Peyer's patch (tissue), 4 donors: ENCODE measurements at regions not wholly inside any gene's neighbourhood (a gene's known extent, or its start where the extent isn't known, plus 50 kb on each side); places are given as distances from the start of the nearest gene placed in this dataset.

Experiments used
- CTCF ChIP-seq, 6 experiments: fragments of 450-650 bp in 4 of 6; fragments of 200-600 bp in 2 of 6; sonication (generic) in 1 of 6; IDR thresholded peaks; one replicate each; pipeline ENCODE4 v1.5.1; 2017 to 2019; ENCODE audit warnings: antibody characterized with exemption in 6 of 6, mild to moderate bottlenecking in 3 of 6, moderate library complexity in 1 of 6
- POLR2A ChIP-seq, 2 donors: fragments of 450-650 bp; IDR thresholded peaks; one replicate each; pipeline ENCODE4 v1.5.1; 2017; ENCODE audit warnings: antibody characterized with exemption in 2 of 2, mild to moderate bottlenecking in 2 of 2, moderate library complexity in 2 of 2

- TF ChIP-seq CTCF (IDR thresholded peaks at IDR 0.05) (no peak), POLR2A (IDR thresholded peaks at IDR 0.05) (no peak)
Observed at GRCh38 chr14:51491036-51491545, 160.6 kb upstream of the FRMD6 start.
